Adrenal gland (tissue), 5 donors: ENCODE measurements at regions not wholly inside any gene's neighbourhood (a gene's known extent, or its start where the extent isn't known, plus 50 kb on each side); places are given as distances from the start of the nearest gene placed in this dataset.

Source experiments
- CTCF ChIP-seq, 6 experiments: fragments of 450-650 bp in 4 of 6; fragments of 200-600 bp in 2 of 6; sonication (generic) in 1 of 6; IDR thresholded peaks; 1 replicate in 5 of 6; 2 replicates in 1 of 6; pipeline versions ENCODE4 v1.5.1 to v1.8.0; 2016 to 2021; ENCODE audit warnings: antibody characterized with exemption in 6 of 6, mild to moderate bottlenecking in 2 of 6, moderate library complexity in 1 of 6
- POLR2A ChIP-seq, 2 donors: fragments of 450-650 bp; IDR thresholded peaks; one replicate each; pipeline ENCODE4 v1.6.1; 2017; ENCODE audit warnings: antibody characterized with exemption in 2 of 2, mild to moderate bottlenecking in 2 of 2, moderate library complexity in 1 of 2
- donor health status: DM: no; HTN: no; CAD: no.

DNA sequence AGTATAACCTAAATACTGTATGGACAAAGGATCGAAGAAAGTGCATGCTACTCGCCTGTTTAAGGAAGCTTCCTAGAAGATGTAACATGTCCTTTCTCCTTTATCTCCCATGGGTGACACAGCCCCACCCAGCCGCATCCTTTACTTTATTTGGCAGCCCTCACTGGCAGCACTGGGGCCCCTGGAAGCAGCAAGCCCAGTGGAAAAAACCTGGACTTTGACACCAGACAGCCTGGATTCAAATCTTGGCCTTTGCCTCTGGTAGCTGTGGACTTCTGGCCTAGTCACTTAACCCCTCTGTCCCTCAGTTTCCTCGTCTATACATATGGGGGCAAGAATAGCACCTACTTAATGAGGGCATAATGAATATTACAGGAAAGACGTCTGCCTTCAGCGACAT lies 67.1 kb downstream of the MYEOV start:
- TF ChIP-seq POLR2A (IDR thresholded peaks at IDR 0.05), result no peak
- TF ChIP-seq CTCF (IDR thresholded peaks at IDR 0.05), result no peak
